GM20431 (cell line): ENCODE measurements at regions not wholly inside any gene's neighbourhood (a gene's known extent, or its start where the extent isn't known, plus 50 kb on each side); places are given as distances from the start of the nearest gene placed in this dataset.

Source experiments
- in situ Hi-C: fragments of 300-500 bp; cut with MseI, MboI; formaldehyde crosslinking; loops from one replicate; pipeline ENCODE4 v1.15.0; 2020; ENCODE audit warnings: low sequenced_read_pairs; ENCODE audit not compliant: unreplicated experiment

- in situ Hi-C loops, result loop anchor here (25.0 kb wide), 1 partner anchor 662 kb away; no protein-coding TSS in a partner anchor
Observed at GRCh38 chr20:24124951-24125650, 136.5 kb upstream of the GGTLC1 start.

DNA sequence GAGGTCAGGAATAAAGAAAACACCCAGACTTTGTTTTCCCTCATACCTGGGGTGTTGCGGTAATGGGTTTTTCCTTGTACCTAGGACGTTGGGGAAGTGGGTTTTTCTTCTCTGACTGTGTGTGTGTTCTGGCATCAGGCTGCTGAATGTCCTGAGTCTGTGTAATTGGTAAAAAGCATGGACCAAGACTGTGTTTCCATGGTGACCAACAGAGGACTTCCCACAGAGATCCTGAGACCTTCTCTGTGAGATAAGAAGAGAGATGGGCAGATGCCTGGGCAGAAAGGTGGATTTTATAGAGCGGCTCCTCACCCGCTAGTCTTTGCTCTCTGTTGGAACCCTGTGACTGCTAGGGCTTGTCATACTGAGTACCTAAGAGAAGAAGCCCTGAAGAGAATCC lies 135.4 kb upstream of the GGTLC1 start:
- in situ Hi-C loops, result loop anchor here (25.0 kb wide), 1 partner anchor 663 kb away; no protein-coding TSS in a partner anchor

DNA sequence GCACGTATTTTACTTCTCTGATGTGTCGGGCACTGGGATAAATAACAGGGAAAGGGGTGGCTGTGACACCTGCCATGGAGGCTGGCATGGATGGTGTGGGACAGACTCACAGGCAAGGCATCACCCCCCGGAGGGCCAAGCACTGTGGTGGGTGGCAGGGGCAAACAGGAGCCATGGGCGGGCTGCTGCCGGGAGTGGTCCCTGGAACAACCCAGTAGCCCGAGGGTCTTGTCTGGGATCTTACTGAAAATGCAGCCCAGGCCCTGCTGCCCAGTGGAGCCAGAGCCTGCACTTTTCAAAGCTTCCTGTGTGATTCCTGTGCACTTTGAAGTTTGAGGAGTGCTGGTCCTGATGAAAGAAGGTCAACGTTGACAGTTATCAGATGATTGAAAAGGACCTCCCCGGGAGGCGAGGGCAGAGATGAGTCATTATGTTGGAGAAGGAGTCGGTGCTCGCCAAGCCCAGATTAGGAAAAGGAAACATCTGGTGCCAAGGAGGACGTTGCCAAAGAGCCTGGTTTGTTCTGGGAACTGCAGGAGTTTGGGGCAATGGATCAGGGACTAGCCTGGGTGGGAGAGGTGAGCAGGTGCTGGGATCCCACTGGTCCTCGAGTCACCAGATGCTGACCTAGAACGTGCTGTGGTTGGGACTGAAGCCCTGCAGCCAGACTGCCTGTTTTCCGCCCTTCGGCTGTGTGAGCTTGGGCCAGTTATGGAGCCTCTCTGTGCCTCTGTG lies 130.0 kb upstream of the GGTLC1 start:
- in situ Hi-C loops, result loop anchor here (25.0 kb wide), 1 partner anchor 669 kb away; no protein-coding TSS in a partner anchor

DNA sequence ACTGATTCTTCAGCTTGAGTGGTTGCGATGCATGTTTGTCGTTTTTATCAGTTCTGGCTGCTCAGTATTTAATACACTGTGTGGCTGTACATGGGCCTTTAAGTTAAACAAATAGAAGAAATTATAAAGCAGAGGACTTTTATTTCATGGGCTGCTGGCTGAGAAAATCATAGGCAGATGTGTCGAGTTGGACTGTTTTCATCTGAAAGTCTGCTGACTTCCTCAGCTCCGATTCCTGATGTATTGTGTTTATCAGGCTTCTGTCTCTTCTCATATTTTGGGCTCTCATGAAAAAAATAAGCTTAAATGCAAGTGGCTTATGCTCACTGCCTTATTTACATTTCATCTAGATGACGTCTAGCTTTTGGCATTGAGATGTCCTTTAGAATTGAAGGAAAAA lies 129.5 kb upstream of the GGTLC1 start:
- in situ Hi-C loops, result loop anchor here (25.0 kb wide), 1 partner anchor 669 kb away; no protein-coding TSS in a partner anchor

- in situ Hi-C loops, result loop anchor here (25.0 kb wide), 1 partner anchor 670 kb away; no protein-coding TSS in a partner anchor
Observed at GRCh38 chr20:24117383-24117782, 128.8 kb upstream of the GGTLC1 start.

DNA sequence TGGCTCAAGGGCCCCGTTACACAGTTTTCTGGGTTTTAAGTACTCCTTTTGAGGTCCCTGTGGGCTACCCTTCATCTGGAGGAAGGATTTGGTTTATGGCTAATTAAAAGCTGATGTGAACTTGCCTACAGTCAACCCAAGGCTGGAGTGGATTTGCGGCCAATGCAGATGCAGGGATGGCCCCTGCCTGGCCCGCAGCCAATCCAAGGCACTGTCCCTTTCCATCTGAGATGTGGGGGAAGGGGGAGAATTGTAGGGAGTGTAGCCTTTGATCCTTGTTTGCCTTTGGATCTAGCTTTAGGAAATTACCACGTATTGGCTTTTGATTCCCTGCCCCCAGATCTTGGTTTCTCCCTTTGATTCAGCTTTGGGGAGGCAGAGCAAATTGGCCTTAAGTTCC lies 128.0 kb upstream of the GGTLC1 start:
- in situ Hi-C loops, result loop anchor here (25.0 kb wide), 1 partner anchor 671 kb away; no protein-coding TSS in a partner anchor

DNA sequence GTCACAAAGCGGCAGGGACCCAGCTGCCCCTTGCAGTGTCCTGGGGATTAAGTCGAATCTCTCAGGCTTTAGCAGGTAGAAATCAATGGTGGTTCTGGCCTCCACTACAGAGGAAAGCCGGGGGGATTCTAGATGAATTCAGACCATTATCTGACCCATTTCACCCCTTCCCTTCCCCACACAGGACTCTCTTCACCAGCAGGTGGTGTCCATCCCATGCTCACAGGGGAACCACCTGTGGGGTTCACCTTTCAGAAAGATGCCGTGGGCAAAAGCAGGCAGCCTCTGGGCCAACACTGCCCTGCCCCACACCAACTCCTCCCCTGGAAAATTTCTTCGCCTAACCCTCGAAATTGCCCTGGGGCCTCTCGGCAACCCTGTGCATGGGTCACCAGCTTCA lies 123.8 kb upstream of the GGTLC1 start:
- in situ Hi-C loops, result loop anchor here (25.0 kb wide), 1 partner anchor 675 kb away; no protein-coding TSS in a partner anchor

- in situ Hi-C loops, result loop anchor here (25.0 kb wide), 1 partner anchor 675 kb away; no protein-coding TSS in a partner anchor
Observed at GRCh38 chr20:24111858-24112257, 123.3 kb upstream of the GGTLC1 start.

GRCh38 chr20:24109537-24109936 lies 121.0 kb upstream of the GGTLC1 start:
- in situ Hi-C loops, result loop anchor here (25.0 kb wide), 1 partner anchor 678 kb away; no protein-coding TSS in a partner anchor

DNA sequence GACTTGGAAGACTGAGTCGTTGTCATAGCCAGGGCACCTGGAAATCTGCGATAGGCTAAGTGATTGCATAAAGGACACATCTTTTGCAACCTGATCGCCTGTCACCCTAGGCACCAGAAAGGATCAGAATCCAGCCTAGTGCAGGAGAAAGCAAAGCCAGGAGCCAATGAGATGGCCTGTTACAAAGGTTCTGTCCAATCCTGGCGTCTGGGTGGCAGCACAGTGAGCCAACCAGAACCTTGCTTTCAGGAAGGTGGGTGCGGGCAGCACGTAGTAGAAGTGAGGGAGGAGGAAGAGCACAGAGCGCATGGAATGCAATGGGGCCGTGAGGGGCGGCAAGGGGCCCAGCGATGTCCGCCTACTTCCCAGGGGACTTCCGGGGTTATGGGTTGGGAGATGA lies 120.4 kb upstream of the GGTLC1 start:
- in situ Hi-C loops, result loop anchor here (25.0 kb wide), 1 partner anchor 678 kb away; no protein-coding TSS in a partner anchor

- in situ Hi-C loops, result loop anchor here (25.0 kb wide), 1 partner anchor 679 kb away; no protein-coding TSS in a partner anchor
Observed at GRCh38 chr20:24108581-24108980, 120.0 kb upstream of the GGTLC1 start.

- in situ Hi-C loops, result loop anchor here (25.0 kb wide), 1 partner anchor 680 kb away; no protein-coding TSS in a partner anchor
Observed at GRCh38 chr20:24106801-24107445, 118.3 kb upstream of the GGTLC1 start.

DNA sequence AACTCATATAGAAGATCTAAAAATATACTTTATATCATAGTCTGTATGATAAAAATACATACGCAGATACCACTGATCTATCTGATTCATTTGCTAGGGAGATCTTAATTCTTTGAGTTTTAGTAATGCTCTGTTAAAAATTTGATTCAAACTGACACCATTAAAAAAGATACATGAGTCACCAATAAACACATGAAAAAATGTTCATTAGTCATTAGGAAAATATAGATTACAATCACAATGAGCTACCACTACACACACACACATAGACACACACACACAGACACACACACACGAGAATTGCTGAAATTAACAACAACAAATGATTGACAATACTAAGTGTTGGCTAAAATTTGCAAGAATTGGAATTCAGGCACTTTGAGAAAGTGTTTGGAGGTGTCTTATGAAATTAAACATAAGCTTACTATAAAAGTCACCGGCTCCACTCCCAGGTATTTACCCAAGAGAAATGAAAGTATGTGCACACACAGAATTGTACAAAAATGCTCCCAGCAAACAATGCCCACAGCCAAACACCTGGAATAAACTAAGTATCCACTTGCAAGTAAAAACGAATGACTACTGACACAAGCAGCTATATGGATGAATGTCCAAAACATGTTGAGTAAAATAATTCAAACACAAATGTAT lies 117.7 kb upstream of the GGTLC1 start:
- in situ Hi-C loops, result loop anchor here (25.0 kb wide), 1 partner anchor 681 kb away; no protein-coding TSS in a partner anchor

DNA sequence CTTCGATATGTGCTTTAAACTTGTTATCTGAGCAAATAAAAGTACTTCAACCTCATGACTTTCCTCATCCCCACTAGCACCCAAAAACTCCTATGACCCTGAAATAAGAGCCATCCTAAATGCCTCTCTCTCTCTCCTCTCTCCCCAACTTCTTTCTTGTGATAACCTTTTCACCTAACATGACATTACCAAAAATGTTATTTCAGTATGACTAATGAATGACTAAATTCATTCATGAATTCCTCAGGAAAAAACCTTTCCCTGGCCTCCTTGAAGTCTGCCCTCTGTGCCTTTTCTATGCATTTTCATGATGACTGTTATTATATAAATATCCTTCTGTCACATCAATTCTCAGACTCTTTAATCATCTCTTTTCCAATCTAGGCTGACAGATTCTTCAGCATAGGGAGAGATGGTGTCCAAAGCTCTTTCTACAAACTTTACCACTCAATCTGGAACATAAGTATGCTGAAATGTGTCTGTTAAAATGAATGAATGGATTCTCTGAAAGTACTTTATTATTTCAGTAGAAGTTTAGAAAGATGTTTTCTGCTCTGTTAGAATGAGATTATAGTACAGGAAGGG lies 114.3 kb upstream of the GGTLC1 start:
- in situ Hi-C loops, result loop anchor here (25.0 kb wide), 1 partner anchor 684 kb away; no protein-coding TSS in a partner anchor

- in situ Hi-C loops, result loop anchor here (25.0 kb wide), 1 partner anchor 685 kb away; no protein-coding TSS in a partner anchor
Observed at GRCh38 chr20:24102290-24102689, 113.7 kb upstream of the GGTLC1 start.

DNA sequence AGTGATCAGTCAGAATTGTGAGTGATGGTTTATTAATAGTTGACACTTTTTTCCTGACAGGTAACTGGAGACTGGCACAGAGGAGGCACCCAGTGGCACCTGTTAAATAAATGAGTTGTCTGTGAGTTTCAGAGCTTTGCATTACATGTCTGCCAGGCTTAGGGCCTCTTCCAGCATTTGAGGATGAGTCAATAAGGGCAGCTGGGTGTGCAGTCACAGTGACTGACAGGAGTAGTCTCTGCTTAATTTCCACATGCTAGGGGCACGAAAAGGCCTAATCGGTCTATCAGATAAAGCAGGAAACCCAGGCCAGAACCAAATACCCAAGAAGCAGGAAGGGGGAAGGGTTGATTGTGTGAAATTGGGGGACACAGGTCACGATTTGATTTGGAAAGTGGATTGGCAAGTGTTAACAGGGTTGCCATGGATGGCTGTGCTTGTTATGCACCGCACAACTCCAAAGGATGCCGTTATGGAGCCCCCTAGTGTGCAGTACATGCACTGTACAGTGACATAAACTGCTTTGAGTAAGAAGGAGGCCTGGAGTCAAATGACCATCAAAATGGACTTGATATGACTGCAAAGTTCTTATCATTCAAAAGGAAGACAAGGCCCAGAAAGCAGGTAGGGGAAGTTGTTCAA lies 111.9 kb upstream of the GGTLC1 start:
- in situ Hi-C loops, result loop anchor here (25.0 kb wide), 1 partner anchor 687 kb away; no protein-coding TSS in a partner anchor

DNA sequence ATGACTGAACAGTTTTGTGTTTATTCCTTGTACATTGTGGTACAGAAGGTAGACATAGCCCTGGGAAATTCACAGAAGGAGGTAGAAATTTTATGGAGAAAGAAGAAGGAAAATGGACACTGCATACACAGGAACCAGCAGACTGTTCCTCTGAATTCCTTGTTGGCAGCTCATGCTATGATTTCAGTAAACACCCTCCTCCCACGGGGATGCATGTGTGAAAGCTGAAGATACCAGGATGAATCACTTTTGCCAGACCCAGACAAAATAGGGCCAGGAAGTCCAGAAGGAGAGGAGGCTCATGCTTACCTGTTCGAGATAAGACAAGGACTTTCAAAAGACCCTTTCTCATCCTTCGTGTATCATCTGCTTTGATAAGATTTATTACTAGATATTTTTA lies 110.3 kb upstream of the GGTLC1 start:
- in situ Hi-C loops, result no loop called here

DNA sequence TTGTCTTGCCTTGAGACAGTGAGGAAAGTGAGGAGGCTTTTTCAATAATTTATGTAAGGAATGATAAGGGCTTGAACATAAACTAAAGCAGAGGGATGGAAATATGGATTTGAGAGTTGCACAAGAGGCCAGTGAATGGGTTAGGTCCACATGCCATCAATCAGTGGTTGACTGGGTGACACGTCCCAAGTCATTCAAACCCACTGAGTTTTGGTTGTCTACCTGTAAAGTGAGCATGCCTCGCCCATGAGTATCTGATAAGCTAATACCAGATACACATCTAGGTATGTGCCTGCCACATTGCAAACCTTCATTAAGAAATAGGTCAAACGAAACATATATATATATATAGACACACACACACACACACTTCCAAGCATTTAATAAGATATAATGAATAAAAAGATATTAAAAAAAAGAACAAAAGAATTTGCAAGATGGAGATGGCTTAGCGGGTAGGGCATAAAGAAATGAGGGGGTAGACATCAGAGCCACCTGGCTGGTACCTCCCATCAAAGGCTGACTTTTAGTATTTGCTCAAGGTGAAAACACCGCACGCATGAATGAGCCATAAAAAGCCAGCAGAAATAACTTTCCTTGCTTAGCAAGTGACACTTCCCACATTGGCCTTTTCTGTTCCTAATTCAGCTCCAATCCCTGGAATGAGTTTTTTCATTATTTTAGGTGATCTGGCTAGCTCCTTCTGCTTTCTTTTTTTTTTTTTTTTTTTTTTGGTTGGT lies 109.1 kb upstream of the GGTLC1 start:
- in situ Hi-C loops, result no loop called here
